Thyroid gland (tissue), 4 donors: ENCODE measurements at regions not wholly inside any gene's neighbourhood (a gene's known extent, or its start where the extent isn't known, plus 50 kb on each side); places are given as distances from the start of the nearest gene placed in this dataset.
"Not testable (repeated sequence)": the region's sequence is repeated elsewhere in the genome, so short reads cannot be mapped to it uniquely, and the experiment has no call there.

Experiments
- DNase-seq, 2 donors: peaks; one replicate each; pipeline ENCODE4 v3.0.0-alpha.2; 2019
- H3K27ac ChIP-seq, 3 donors: fragments of 200-600 bp; sonication (generic); 1 replicate in 2 of 3; 2 replicates in 1 of 3; pipeline ENCODE4 v1.5.1; 2016 to 2019; ENCODE audit warnings: mild to moderate bottlenecking in 1 of 3, moderate library complexity in 1 of 3
- H3K27me3 ChIP-seq: fragments of 200-600 bp; sonication (generic); one replicate; pipeline ENCODE4 v1.5.1; 2019
- H3K36me3 ChIP-seq, 2 donors: fragments of 200-600 bp; sonication (generic); one replicate each; pipeline ENCODE4 v1.5.1; 2016 to 2019
- H3K4me1 ChIP-seq, 2 donors: fragments of 200-600 bp; sonication (generic); one replicate each; pipeline ENCODE4 v1.5.1; 2017 to 2019
- H3K4me3 ChIP-seq, 3 donors: fragments of 200-600 bp; sonication (generic); replicated peaks in 1 of 3; 1 replicate in 2 of 3; 2 replicates in 1 of 3; pipeline ENCODE4 v1.5.1; 2016; ENCODE audit warnings: mild to moderate bottlenecking in 1 of 3
- H3K9me3 ChIP-seq: fragments of 200-600 bp; sonication (generic); one replicate; pipeline ENCODE4 v1.5.1; 2017
- CTCF ChIP-seq, 6 experiments: fragments of 200-600 bp in 3 of 6; fragments of 450-650 bp in 3 of 6; sonication (generic) in 3 of 6; IDR thresholded peaks; one replicate each; pipeline ENCODE4 v1.5.1; 2016 to 2019; ENCODE audit warnings: antibody characterized with exemption in 6 of 6, mild to moderate bottlenecking in 2 of 6, inconsistent platforms in 1 of 6, moderate library complexity in 1 of 6
- POLR2A ChIP-seq, 2 donors: fragments of 450-650 bp; IDR thresholded peaks; one replicate each; pipeline ENCODE4 v1.6.1; 2017; ENCODE audit warnings: antibody characterized with exemption in 2 of 2, mild to moderate bottlenecking in 2 of 2, moderate library complexity in 1 of 2
- WGBS, 2 donors: methylation state at CpG; one replicate each; pipeline ENCODE4 v1.1.5; 2017; 5-methylcytosine and 5-hydroxymethylcytosine counted together
- intact Hi-C: fragments of 100-400 bp; cut with DNase I; formaldehyde crosslinking; loops from one replicate; pipeline ENCODE4 v1.15.1; 2023

- H3K4me1 ChIP-seq = peaks cover 3 to 15% of the 10 kb centered on the region in 2 donors
- H3K27me3 ChIP-seq = no peaks in the 10 kb centered on the region
- no peak for TF ChIP-seq CTCF (IDR thresholded peaks at IDR 0.05)
- TF ChIP-seq POLR2A (IDR thresholded peaks at IDR 0.05) = no peak
- intact Hi-C loops = no loop called here
- no peak for DNase-seq
- H3K27ac ChIP-seq = no peak overlapping the region
- WGBS, 2 donors = 93 to 98% methylated on average over 4 of the region's 4 CpGs
- H3K36me3 ChIP-seq = no peaks in the 10 kb centered on the region
- no peak overlapping the region for H3K4me3 ChIP-seq
- H3K9me3 ChIP-seq = no peaks in the 10 kb centered on the region
Observed at GRCh38 chr6:144384427-144384826, 99.3 kb downstream of the UTRN start.

- H3K9me3 ChIP-seq, H3K27ac ChIP-seq, DNase-seq, H3K4me3 ChIP-seq, H3K27me3 ChIP-seq, intact Hi-C loops, H3K36me3 ChIP-seq: not testable (repeated sequence)
- WGBS, 2 donors = 91 to 98% methylated on average over 7 of the region's 7 CpGs
- H3K4me1 ChIP-seq = peaks cover 9 to 16% of the 10 kb centered on the region in 2 donors
Observed at GRCh38 chr6:144389474-144389873, 104.3 kb downstream of the UTRN start.

GRCh38 chr6:144390202-144390601 lies 105.1 kb downstream of the UTRN start:
- WGBS, 2 donors = 89 to 92% methylated on average over 5 of the region's 5 CpGs
- DNase-seq = no peak
- Histone ChIP-seq H3K4me3 (no peak overlapping the region), H3K9me3 (no peaks in the 10 kb centered on the region), H3K27ac (no peak overlapping the region), H3K27me3 (no peaks in the 10 kb centered on the region), H3K4me1 (peaks cover 9 to 16% of the 10 kb centered on the region in 2 donors), H3K36me3 (no peaks in the 10 kb centered on the region)
- TF ChIP-seq POLR2A (IDR thresholded peaks at IDR 0.05) (no peak), CTCF (IDR thresholded peaks at IDR 0.05) (no peak)
- intact Hi-C loops = no loop called here

GRCh38 chr6:144390886-144391285 lies 105.8 kb downstream of the UTRN start:
- TF ChIP-seq CTCF (IDR thresholded peaks at IDR 0.05) = no peak
- no peak for TF ChIP-seq POLR2A (IDR thresholded peaks at IDR 0.05)
- Histone ChIP-seq H3K27ac (no peak overlapping the region), H3K36me3 (no peaks in the 10 kb centered on the region), H3K4me3 (no peak overlapping the region), H3K27me3 (no peaks in the 10 kb centered on the region), H3K4me1 (peaks cover 9 to 16% of the 10 kb centered on the region in 2 donors), H3K9me3 (no peaks in the 10 kb centered on the region)
- no peak for DNase-seq
- intact Hi-C loops = no loop called here

GRCh38 chr6:144392536-144392935 lies 107.4 kb downstream of the UTRN start:
- 91 to 96% methylated on average over 1 of the region's 1 CpG for WGBS, 2 donors
- intact Hi-C loops = no loop called here
- TF ChIP-seq CTCF (IDR thresholded peaks at IDR 0.05) (no peak), POLR2A (IDR thresholded peaks at IDR 0.05) (no peak)

GRCh38 chr6:144394210-144394609 lies 109.1 kb downstream of the UTRN start:
- WGBS, 2 donors = 96 to 97% methylated on average over 4 of the region's 4 CpGs
- Histone ChIP-seq H3K4me1 (peaks cover 8% of the 10 kb centered on the region in 2 donors), H3K27ac (no peak overlapping the region), H3K36me3 (no peaks in the 10 kb centered on the region), H3K4me3 (no peak overlapping the region), H3K9me3 (no peaks in the 10 kb centered on the region), H3K27me3 (no peaks in the 10 kb centered on the region)
- intact Hi-C loops = no loop called here
- TF ChIP-seq CTCF (IDR thresholded peaks at IDR 0.05) (no peak), POLR2A (IDR thresholded peaks at IDR 0.05) (no peak)
- no peak for DNase-seq

More at GRCh38 chr6:144392536-144392935, 107.4 kb downstream of the UTRN start:
- Histone ChIP-seq H3K4me1 (peaks cover 6 to 9% of the 10 kb centered on the region in 2 donors), H3K9me3 (no peaks in the 10 kb centered on the region), H3K27me3 (no peaks in the 10 kb centered on the region), H3K36me3 (no peaks in the 10 kb centered on the region), H3K27ac (no peak overlapping the region), H3K4me3 (no peak overlapping the region)
- DNase-seq = no peak
